ENCODE measurements at regions not wholly inside any gene's neighbourhood (a gene's known extent, or its start where the extent isn't known, plus 50 kb on each side); places are given as distances from the start of the nearest gene placed in this dataset.

DNA sequence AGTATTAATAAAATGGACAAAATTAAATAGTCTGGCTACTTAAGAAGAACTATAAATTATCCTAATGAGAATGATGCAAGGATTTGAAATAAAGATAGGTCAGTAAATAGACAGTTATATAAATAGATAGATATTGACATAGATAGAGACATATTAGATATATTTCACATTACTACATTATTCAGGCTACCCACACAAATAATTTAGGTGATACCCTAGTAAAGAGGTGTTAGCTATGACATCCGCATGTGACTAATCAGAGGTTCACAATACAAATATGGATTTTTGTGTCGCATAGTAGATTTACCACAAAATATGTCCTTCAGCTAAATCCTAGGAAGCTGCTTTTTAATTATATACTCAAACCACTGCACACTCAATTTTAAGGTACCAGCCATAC lies 729.0 kb upstream of the ANO3 start:
- no peak for TF ChIP-seq CTCF (conservative IDR thresholded peaks at IDR 0.05 in 1 of 2, IDR thresholded peaks at IDR 0.05 in 1 of 2; ENCODE audit: low read depth in 1 of 2, low read length in 2 of 2)
- no peak for TF ChIP-seq EZH2 (IDR thresholded peaks at IDR 0.05; ENCODE audit: low read length, missing control alignments)

All from fibroblast of lung (primary cell).